Vagina (tissue), 2 donors: ENCODE measurements at regions not wholly inside any gene's neighbourhood (a gene's known extent, or its start where the extent isn't known, plus 50 kb on each side); places are given as distances from the start of the nearest gene placed in this dataset.

Experiments
- CTCF ChIP-seq, 3 experiments: fragments of 450-650 bp in 2 of 3; fragments of 200-600 bp in 1 of 3; sonication (generic) in 1 of 3; IDR thresholded peaks; one replicate each; pipeline ENCODE4 v1.5.1; 2017 to 2019; ENCODE audit warnings: antibody characterized with exemption in 3 of 3, mild to moderate bottlenecking in 2 of 3, moderate library complexity in 2 of 3
- POLR2A ChIP-seq, 2 donors: fragments of 450-650 bp; IDR thresholded peaks; one replicate each; pipeline ENCODE4 v1.6.1; 2017; ENCODE audit warnings: antibody characterized with exemption in 2 of 2, mild to moderate bottlenecking in 2 of 2, moderate library complexity in 2 of 2

GRCh38 chr2:144937910-144938709 is 418.2 kb upstream of the ZEB2 start:
- TF ChIP-seq POLR2A (IDR thresholded peaks at IDR 0.05), result no peak
- TF ChIP-seq CTCF (IDR thresholded peaks at IDR 0.05), result no peak
